Raji (cell line): ENCODE measurements at regions not wholly inside any gene's neighbourhood (a gene's known extent, or its start where the extent isn't known, plus 50 kb on each side); places are given as distances from the start of the nearest gene placed in this dataset.

Experiments used
- POLR2A ChIP-seq: IDR thresholded peaks from 2 replicates; pipeline ENCODE4 v1.6.1; 2011; ENCODE audit warnings: low read depth, low read length, control low read depth; ENCODE audit not compliant: insufficient read depth

- TF ChIP-seq POLR2A, result no peak
Measured at GRCh38 chr5:125061726-125062125, 315.3 kb upstream of the ZNF608 start.

- no peak for TF ChIP-seq POLR2A
Measured at GRCh38 chr5:125064621-125065438, 318.4 kb upstream of the ZNF608 start.

- no peak for TF ChIP-seq POLR2A
Measured at GRCh38 chr5:125065741-125066140, 319.3 kb upstream of the ZNF608 start.

GRCh38 chr5:125070961-125071360, 324.5 kb upstream of the ZNF608 start:
- no peak for TF ChIP-seq POLR2A

GRCh38 chr5:125073090-125073489, 326.7 kb upstream of the ZNF608 start:
- TF ChIP-seq POLR2A, result no peak

GRCh38 chr5:125075567-125075966, 329.1 kb upstream of the ZNF608 start:
- TF ChIP-seq POLR2A, result no peak

- TF ChIP-seq POLR2A, result no peak
Measured at GRCh38 chr5:125081101-125081500, 334.7 kb upstream of the ZNF608 start.

- TF ChIP-seq POLR2A, result no peak
Measured at GRCh38 chr5:125083981-125084380, 337.5 kb upstream of the ZNF608 start.

- no peak for TF ChIP-seq POLR2A
Measured at GRCh38 chr5:125085797-125086505, 339.5 kb upstream of the ZNF608 start.

GRCh38 chr5:125088522-125089105, 342.2 kb upstream of the ZNF608 start:
- no peak for TF ChIP-seq POLR2A

GRCh38 chr5:125093776-125094175, 347.3 kb upstream of the ZNF608 start:
- TF ChIP-seq POLR2A, result no peak

GRCh38 chr5:125100342-125100741, 353.9 kb upstream of the ZNF608 start:
- no peak for TF ChIP-seq POLR2A

GRCh38 chr5:125100951-125101350, 354.5 kb upstream of the ZNF608 start:
- no peak for TF ChIP-seq POLR2A

GRCh38 chr5:125103459-125103858, 357.0 kb upstream of the ZNF608 start:
- TF ChIP-seq POLR2A, result no peak

GRCh38 chr5:125106271-125106670, 359.8 kb upstream of the ZNF608 start:
- no peak for TF ChIP-seq POLR2A

GRCh38 chr5:125106881-125107280, 360.4 kb upstream of the ZNF608 start:
- TF ChIP-seq POLR2A, result no peak
